Endodermal cell (in vitro differentiated cells): ENCODE measurements at regions not wholly inside any gene's neighbourhood (a gene's known extent, or its start where the extent isn't known, plus 50 kb on each side); places are given as distances from the start of the nearest gene placed in this dataset.

ENCODE experiments used
- DNase-seq: peaks from one replicate; pipeline ENCODE4 v3.0.0-alpha.2; 2017
- H3K27ac ChIP-seq: 2 replicates; pipeline ENCODE4 v1.5.1; 2013; ENCODE audit warnings: mild to moderate bottlenecking, low read depth, low read length, moderate library complexity
- H3K27me3 ChIP-seq: 2 replicates; pipeline ENCODE4 v1.6.1; 2013; ENCODE audit warnings: mild to moderate bottlenecking, low read length, moderate library complexity; ENCODE audit not compliant: insufficient read depth, control insufficient read depth, poor library complexity, severe bottlenecking
- H3K36me3 ChIP-seq: 2 replicates; pipeline ENCODE4 v1.7.0; 2013; ENCODE audit warnings: mild to moderate bottlenecking, low read length, moderate library complexity; ENCODE audit not compliant: control insufficient read depth, insufficient read depth
- H3K4me1 ChIP-seq: one replicate; pipeline ENCODE4 v1.7.0; 2013; ENCODE audit warnings: low read length; ENCODE audit not compliant: control insufficient read depth, insufficient read depth
- H3K4me3 ChIP-seq: 2 replicates; pipeline ENCODE4 v1.5.1; 2013; ENCODE audit warnings: mild to moderate bottlenecking, low read length, moderate library complexity
- H3K9ac ChIP-seq: 2 replicates; pipeline ENCODE4 v1.6.1; 2013; ENCODE audit warnings: mild to moderate bottlenecking, low read length, moderate library complexity; ENCODE audit not compliant: poor library complexity, severe bottlenecking; ENCODE audit errors: extremely low read depth
- H3K9me3 ChIP-seq: 2 replicates; pipeline ENCODE4 v1.6.1; 2013; ENCODE audit warnings: mild to moderate bottlenecking, low read length, moderate library complexity; ENCODE audit not compliant: control insufficient read depth
- H3K27ac Mint-ChIP-seq: 2 replicates; pipeline ENCODE4 v1.8.0; 2020; ENCODE audit warnings: mixed read lengths
- H3K27me3 Mint-ChIP-seq: 2 replicates; pipeline ENCODE4 v1.8.0; 2021; ENCODE audit warnings: mild to moderate bottlenecking, mixed read lengths; ENCODE audit not compliant: insufficient read depth
- H3K36me3 Mint-ChIP-seq: 2 replicates; pipeline ENCODE4 v1.8.0; 2020; ENCODE audit warnings: low read depth, mixed read lengths
- H3K4me1 Mint-ChIP-seq: 2 replicates; pipeline ENCODE4 v1.8.0; 2020; ENCODE audit warnings: mixed read lengths
- H3K4me3 Mint-ChIP-seq: 2 replicates; pipeline ENCODE4 v1.8.0; 2020; ENCODE audit warnings: mild to moderate bottlenecking, moderate library complexity, mixed read lengths
- H3K9me3 Mint-ChIP-seq: 2 replicates; pipeline ENCODE4 v1.8.0; 2020; ENCODE audit warnings: mild to moderate bottlenecking, mixed read lengths
- CTCF ChIP-seq: fragments of 200-600 bp; sonication (generic); conservative IDR thresholded peaks from 2 replicates; pipeline ENCODE4 v1.5.0; 2021; ENCODE audit warnings: antibody characterized with exemption, mild to moderate bottlenecking
- WGBS, 2 experiments: methylation state at CpG; one replicate each; pipeline versions ENCODE4 v1.1.5 to v1.1.7; 2013; ENCODE audit warnings: missing lambda C conversion rate in 2 of 2, mixed read lengths in 1 of 2; ENCODE audit not compliant: insufficient coverage in 1 of 2, insufficient read length in 1 of 2; 5-methylcytosine and 5-hydroxymethylcytosine counted together

DNA sequence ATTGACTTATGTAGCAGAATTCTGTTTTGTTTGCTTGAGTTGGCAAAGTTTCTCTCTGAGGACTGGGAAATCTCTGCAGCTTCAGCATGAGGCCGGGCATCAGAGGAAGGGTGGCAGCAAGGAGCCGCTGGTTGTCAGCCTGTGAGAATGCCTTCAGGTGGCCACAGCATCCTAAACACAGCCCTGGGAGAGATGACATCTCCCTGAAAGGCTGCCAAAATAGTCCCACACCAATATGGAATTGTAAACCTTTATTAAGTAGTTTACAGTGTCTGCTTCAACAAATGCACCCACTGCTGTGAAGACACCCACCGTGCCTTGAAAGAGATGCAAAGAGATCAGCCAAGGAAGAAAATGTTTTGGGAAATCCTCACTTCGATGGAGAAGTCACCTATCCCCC lies 609.7 kb upstream of the ARRDC4 start:
- Mint-ChIP-seq H3K9me3 (peaks cover 6% of the 10 kb centered on the region), H3K36me3 (peaks cover 10% of the 10 kb centered on the region), H3K27me3 (peaks cover 40% of the 10 kb centered on the region), H3K27ac (no peak overlapping the region), H3K4me1 (peaks cover 8% of the 10 kb centered on the region), H3K4me3 (no peak overlapping the region)
- DNase-seq: peak; percentile 55
- TF ChIP-seq CTCF: no peak
- Histone ChIP-seq H3K4me3 (no peak overlapping the region), H3K9me3 (peaks cover 13% of the 10 kb centered on the region), H3K4me1 (no peaks in the 10 kb centered on the region), H3K36me3 (no peaks in the 10 kb centered on the region), H3K9ac (no peak overlapping the region), H3K27me3 (no peaks in the 10 kb centered on the region), H3K27ac (no peak overlapping the region)
- 73% methylated on average over 4 of the region's 4 CpGs; no CpG with 5 or more reads in 1 of the 2 experiments for WGBS, 2 experiments

DNA sequence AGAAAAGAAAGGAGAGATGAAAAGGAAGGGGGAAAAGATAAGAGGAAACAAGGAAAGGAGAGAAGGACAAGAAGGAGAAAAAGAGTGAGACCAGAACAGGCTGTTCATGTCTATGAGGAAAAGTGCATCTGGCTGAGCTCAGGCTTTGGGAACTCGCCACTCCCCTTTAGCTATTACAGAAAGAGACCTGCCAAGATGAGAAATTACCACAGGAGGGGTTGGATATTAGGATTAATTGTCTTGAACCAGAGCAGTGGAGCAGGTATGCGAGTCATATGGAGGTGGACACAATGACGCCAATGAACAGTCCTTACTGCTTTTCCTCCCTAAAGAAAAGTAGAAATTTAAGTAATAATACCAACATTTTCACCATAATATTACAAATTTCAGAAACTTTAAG lies 577.0 kb upstream of the ARRDC4 start:
- no peak overlapping the region for H3K9ac ChIP-seq

GRCh38 chr15:97386940-97387339 lies 573.6 kb upstream of the ARRDC4 start:
- H3K9me3 Mint-ChIP-seq: no peaks in the 10 kb centered on the region
- H3K4me1 Mint-ChIP-seq: peaks cover 4% of the 10 kb centered on the region
- H3K4me3 Mint-ChIP-seq: no peak overlapping the region
- H3K36me3 Mint-ChIP-seq: no peaks in the 10 kb centered on the region
- TF ChIP-seq CTCF: no peak
- WGBS, 2 experiments: 95 to 100% methylated on average over 3 to 5 of the region's 5 CpGs
- no peaks in the 10 kb centered on the region for H3K4me1 ChIP-seq
- no peak overlapping the region for H3K27ac ChIP-seq
- no peaks in the 10 kb centered on the region for H3K36me3 ChIP-seq
- DNase-seq: no peak
- no peak overlapping the region for H3K4me3 ChIP-seq
- H3K27me3 Mint-ChIP-seq: peaks cover 11% of the 10 kb centered on the region
- no peaks in the 10 kb centered on the region for H3K9me3 ChIP-seq
- peaks cover 12% of the 10 kb centered on the region for H3K27me3 ChIP-seq
- H3K27ac Mint-ChIP-seq: no peak overlapping the region
- no peak overlapping the region for H3K9ac ChIP-seq

More for the DNA sequence above, 577.0 kb upstream of the ARRDC4 start:
- H3K4me3 Mint-ChIP-seq: no peak overlapping the region
- H3K4me1 Mint-ChIP-seq: peaks cover 11% of the 10 kb centered on the region
- H3K9me3 ChIP-seq: no peaks in the 10 kb centered on the region
- H3K36me3 ChIP-seq: no peaks in the 10 kb centered on the region
- H3K27ac ChIP-seq: no peak overlapping the region
- 88% methylated on average over 3 of the region's 3 CpGs; no CpG with 5 or more reads in 1 of the 2 experiments for WGBS, 2 experiments
- no peak for TF ChIP-seq CTCF
- H3K27ac Mint-ChIP-seq: no peak overlapping the region
- peaks cover 1% of the 10 kb centered on the region for H3K4me1 ChIP-seq
- H3K27me3 Mint-ChIP-seq: peaks cover 25% of the 10 kb centered on the region
- H3K36me3 Mint-ChIP-seq: no peaks in the 10 kb centered on the region
- no peaks in the 10 kb centered on the region for H3K9me3 Mint-ChIP-seq
- peaks cover 27% of the 10 kb centered on the region for H3K27me3 ChIP-seq
- H3K4me3 ChIP-seq: no peak overlapping the region
- DNase-seq: no peak
